Memory B cell (primary cell): ENCODE measurements at regions not wholly inside any gene's neighbourhood (a gene's known extent, or its start where the extent isn't known, plus 50 kb on each side); places are given as distances from the start of the nearest gene placed in this dataset.
"Not testable (repeated sequence)": the region's sequence is repeated elsewhere in the genome, so short reads cannot be mapped to it uniquely, and the experiment has no call there.

Experiments used
- ATAC-seq: fragments of 150-1000 bp; cut with Tn5 transposase; 2 replicates; pipeline ENCODE4 v1.10.0; 2021; ENCODE audit warnings: low read depth, mild to moderate bottlenecking, moderate library complexity
- DNase-seq, 2 donors: peaks; one replicate each; pipeline ENCODE4 v3.0.0; 2022; ENCODE audit warnings: low spot score in 2 of 2
- H3K27ac Mint-ChIP-seq: one replicate; pipeline ENCODE4 v1.8.0; 2022; ENCODE audit warnings: mild to moderate bottlenecking, moderate library complexity, mixed read lengths
- H3K27me3 Mint-ChIP-seq: one replicate; pipeline ENCODE4 v1.8.0; 2022; ENCODE audit warnings: mixed read lengths
- H3K36me3 Mint-ChIP-seq: one replicate; pipeline ENCODE4 v1.8.0; 2022; ENCODE audit warnings: mild to moderate bottlenecking, mixed read lengths
- H3K4me1 Mint-ChIP-seq: one replicate; pipeline ENCODE4 v1.8.0; 2022; ENCODE audit warnings: mixed read lengths
- H3K4me3 Mint-ChIP-seq: one replicate; pipeline ENCODE4 v1.8.0; 2022; ENCODE audit warnings: mild to moderate bottlenecking, moderate library complexity, mixed read lengths
- H3K9me3 Mint-ChIP-seq: one replicate; pipeline ENCODE4 v1.8.0; 2022; ENCODE audit warnings: mixed read lengths

- ATAC-seq, H3K27me3 Mint-ChIP-seq, H3K36me3 Mint-ChIP-seq, H3K27ac Mint-ChIP-seq, H3K9me3 Mint-ChIP-seq, H3K4me1 Mint-ChIP-seq, H3K4me3 Mint-ChIP-seq, DNase-seq: not testable (repeated sequence)
Measured at GRCh38 chr13:26845063-26845462, 84.5 kb upstream of the GPR12 start.

GRCh38 chr13:26839682-26840081 lies 79.1 kb upstream of the GPR12 start:
- Mint-ChIP-seq H3K27ac (no peak overlapping the region), H3K4me3 (no peak overlapping the region), H3K36me3 (no peaks in the 10 kb centered on the region), H3K4me1 (no peaks in the 10 kb centered on the region), H3K27me3 (peaks cover 17% of the 10 kb centered on the region), H3K9me3 (no peaks in the 10 kb centered on the region)
- DNase-seq (no peak), ATAC-seq (no peak)

- Mint-ChIP-seq H3K27ac (no peak overlapping the region), H3K4me1 (no peaks in the 10 kb centered on the region), H3K36me3 (no peaks in the 10 kb centered on the region), H3K9me3 (no peaks in the 10 kb centered on the region), H3K4me3 (no peak overlapping the region), H3K27me3 (peaks cover 17% of the 10 kb centered on the region)
- ATAC-seq (no peak), DNase-seq (no peak)
Measured at GRCh38 chr13:26838821-26839220, 78.2 kb upstream of the GPR12 start.

DNA sequence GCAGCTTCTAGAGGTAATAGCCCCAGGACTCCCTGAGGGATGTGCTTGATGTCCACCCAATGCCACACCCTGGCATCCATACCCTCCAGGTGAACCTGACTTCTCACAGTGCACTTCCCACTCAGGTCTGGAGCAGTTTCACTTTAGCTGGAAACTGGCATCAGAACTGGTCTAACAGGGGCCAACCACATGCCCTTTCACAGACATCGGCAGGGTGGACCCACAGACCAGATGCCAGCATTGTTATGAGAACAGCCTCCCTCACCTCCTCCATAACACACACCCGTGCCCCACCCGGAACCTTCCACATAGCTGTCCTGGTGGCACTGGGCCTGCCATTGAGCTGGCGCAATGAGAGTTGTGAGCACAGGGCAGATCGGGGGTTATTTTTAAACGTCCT lies 77.4 kb upstream of the GPR12 start:
- ATAC-seq (no peak), DNase-seq (no peak)
- Mint-ChIP-seq H3K27me3 (peaks cover 20% of the 10 kb centered on the region), H3K4me3 (no peak overlapping the region), H3K27ac (no peak overlapping the region), H3K36me3 (no peaks in the 10 kb centered on the region), H3K4me1 (no peaks in the 10 kb centered on the region), H3K9me3 (no peaks in the 10 kb centered on the region)

GRCh38 chr13:26837102-26837501 lies 76.5 kb upstream of the GPR12 start:
- no peak for DNase-seq
- Mint-ChIP-seq H3K27me3 (peaks cover 20% of the 10 kb centered on the region), H3K9me3 (no peaks in the 10 kb centered on the region), H3K4me1 (no peaks in the 10 kb centered on the region), H3K36me3 (no peaks in the 10 kb centered on the region), H3K27ac (no peak overlapping the region), H3K4me3 (no peak overlapping the region)
- no peak for ATAC-seq

GRCh38 chr13:26836626-26837025 lies 76.0 kb upstream of the GPR12 start:
- Mint-ChIP-seq H3K36me3 (peaks cover 2% of the 10 kb centered on the region), H3K4me1 (no peaks in the 10 kb centered on the region), H3K4me3 (no peak overlapping the region), H3K27me3 (peaks cover 22% of the 10 kb centered on the region), H3K9me3 (peaks cover 2% of the 10 kb centered on the region), H3K27ac (no peak overlapping the region)
- DNase-seq (no peak), ATAC-seq (no peak)

- no peak overlapping the region for H3K4me3 Mint-ChIP-seq
- DNase-seq: no peak
- H3K27ac Mint-ChIP-seq: no peak overlapping the region
- peaks cover 19% of the 10 kb centered on the region for H3K27me3 Mint-ChIP-seq
- peaks cover 2% of the 10 kb centered on the region for H3K9me3 Mint-ChIP-seq
- no peaks in the 10 kb centered on the region for H3K4me1 Mint-ChIP-seq
- H3K36me3 Mint-ChIP-seq: peaks cover 2% of the 10 kb centered on the region
- ATAC-seq: no peak
Measured at GRCh38 chr13:26834646-26835045, 74.1 kb upstream of the GPR12 start.

- peaks cover 2% of the 10 kb centered on the region for H3K36me3 Mint-ChIP-seq
Measured at GRCh38 chr13:26831336-26831908, 70.8 kb upstream of the GPR12 start.

GRCh38 chr13:26829716-26830115 lies 69.1 kb upstream of the GPR12 start:
- no peak for ATAC-seq
- Mint-ChIP-seq H3K9me3 (peaks cover 2% of the 10 kb centered on the region), H3K27me3 (peaks cover 8% of the 10 kb centered on the region), H3K4me1 (no peaks in the 10 kb centered on the region), H3K36me3 (peaks cover 2% of the 10 kb centered on the region), H3K27ac (no peak overlapping the region), H3K4me3 (no peak overlapping the region)
- no peak for DNase-seq

More at GRCh38 chr13:26831336-26831908, 70.8 kb upstream of the GPR12 start:
- Mint-ChIP-seq H3K4me1 (no peaks in the 10 kb centered on the region), H3K9me3 (peaks cover 2% of the 10 kb centered on the region), H3K27ac (no peak overlapping the region), H3K4me3 (no peak overlapping the region), H3K27me3 (peaks cover 11% of the 10 kb centered on the region)
- DNase-seq (no peak), ATAC-seq (no peak)

GRCh38 chr13:26824581-26824980 lies 64.0 kb upstream of the GPR12 start:
- ATAC-seq (no peak), DNase-seq (no peak)
- no peak overlapping the region for H3K27ac Mint-ChIP-seq
- no peaks in the 10 kb centered on the region for H3K9me3 Mint-ChIP-seq
- H3K4me1 Mint-ChIP-seq: no peaks in the 10 kb centered on the region
- no peak overlapping the region for H3K4me3 Mint-ChIP-seq
- H3K27me3 Mint-ChIP-seq: peaks cover 10% of the 10 kb centered on the region
- no peaks in the 10 kb centered on the region for H3K36me3 Mint-ChIP-seq

DNA sequence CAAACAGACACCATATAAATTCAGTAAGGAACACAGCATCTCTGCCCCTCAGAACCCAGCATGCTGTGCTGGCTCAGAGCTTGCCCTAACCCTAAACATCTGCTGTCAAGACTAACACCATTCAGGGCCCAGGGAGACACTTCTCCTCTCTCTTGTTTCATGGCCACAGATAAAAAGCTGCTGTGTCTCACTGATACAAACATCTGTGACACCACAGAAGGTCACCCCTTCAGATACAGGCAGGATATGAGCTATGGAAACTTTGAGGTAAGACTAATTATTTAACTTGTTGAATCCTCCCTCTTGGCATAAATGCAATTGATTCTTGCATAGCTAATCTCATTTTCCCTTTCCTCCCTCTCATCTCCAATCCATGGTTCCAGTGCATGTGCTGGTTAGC lies 61.6 kb upstream of the GPR12 start:
- DNase-seq (no peak), ATAC-seq (no peak)
- Mint-ChIP-seq H3K27ac (no peak overlapping the region), H3K4me1 (no peaks in the 10 kb centered on the region), H3K4me3 (no peak overlapping the region), H3K27me3 (peaks cover 10% of the 10 kb centered on the region), H3K9me3 (no peaks in the 10 kb centered on the region), H3K36me3 (no peaks in the 10 kb centered on the region)

GRCh38 chr13:26821672-26822071 lies 61.1 kb upstream of the GPR12 start:
- Mint-ChIP-seq H3K4me1 (no peaks in the 10 kb centered on the region), H3K9me3 (no peaks in the 10 kb centered on the region), H3K4me3 (no peak overlapping the region), H3K27me3 (peaks cover 8% of the 10 kb centered on the region), H3K27ac (no peak overlapping the region), H3K36me3 (no peaks in the 10 kb centered on the region)
- ATAC-seq: no peak
- DNase-seq: no peak

- H3K4me3 Mint-ChIP-seq: no peak overlapping the region
- peaks cover 8% of the 10 kb centered on the region for H3K27me3 Mint-ChIP-seq
- ATAC-seq (no peak), DNase-seq (no peak)
- H3K9me3 Mint-ChIP-seq: no peaks in the 10 kb centered on the region
- no peaks in the 10 kb centered on the region for H3K36me3 Mint-ChIP-seq
- no peaks in the 10 kb centered on the region for H3K4me1 Mint-ChIP-seq
- H3K27ac Mint-ChIP-seq: no peak overlapping the region
Measured at GRCh38 chr13:26820871-26821270, 60.3 kb upstream of the GPR12 start.

- ATAC-seq (no peak), DNase-seq (no peak)
Measured at GRCh38 chr13:26819046-26819445, 58.5 kb upstream of the GPR12 start.

DNA sequence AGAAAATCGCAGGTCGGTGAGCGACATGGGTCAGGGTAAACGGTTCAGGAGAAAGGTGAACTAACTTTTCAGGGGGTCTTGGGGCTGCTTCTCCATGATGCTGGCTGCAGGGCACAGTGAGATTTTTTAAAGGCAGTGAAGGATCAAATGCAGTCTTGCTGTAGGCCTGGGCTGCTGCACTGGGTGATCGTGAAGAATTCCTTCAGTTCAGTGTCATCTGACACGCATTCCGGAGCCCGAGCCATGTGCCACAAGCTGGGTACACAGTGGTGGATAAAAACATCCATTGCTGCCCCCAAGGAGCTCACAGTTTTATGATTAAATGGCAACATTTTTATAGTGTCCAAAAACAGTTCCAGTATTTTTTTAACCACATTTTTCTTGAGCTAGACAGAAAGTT lies 56.3 kb upstream of the GPR12 start:
- DNase-seq (no peak), ATAC-seq (no peak)
- Mint-ChIP-seq H3K4me1 (no peaks in the 10 kb centered on the region), H3K9me3 (no peaks in the 10 kb centered on the region), H3K27ac (no peak overlapping the region), H3K36me3 (no peaks in the 10 kb centered on the region), H3K27me3 (peaks cover 6% of the 10 kb centered on the region), H3K4me3 (no peak overlapping the region)

More at GRCh38 chr13:26819046-26819445, 58.5 kb upstream of the GPR12 start:
- H3K27ac Mint-ChIP-seq: no peak overlapping the region
- H3K4me3 Mint-ChIP-seq: no peak overlapping the region
- no peaks in the 10 kb centered on the region for H3K4me1 Mint-ChIP-seq
- H3K27me3 Mint-ChIP-seq: peaks cover 8% of the 10 kb centered on the region
- H3K9me3 Mint-ChIP-seq: no peaks in the 10 kb centered on the region
- H3K36me3 Mint-ChIP-seq: no peaks in the 10 kb centered on the region
